H7 (cell line): ENCODE measurements at regions not wholly inside any gene's neighbourhood (a gene's known extent, or its start where the extent isn't known, plus 50 kb on each side); places are given as distances from the start of the nearest gene placed in this dataset.

ENCODE experiments used
- DNase-seq: peaks from one replicate; pipeline ENCODE4 v3.0.0; 2012
- H3K27me3 ChIP-seq: 2 replicates; pipeline ENCODE4 v1.6.0; 2011; ENCODE audit warnings: mild to moderate bottlenecking, low read length; ENCODE audit not compliant: control insufficient read depth, insufficient read depth
- H3K36me3 ChIP-seq: replicated peaks from 2 replicates; pipeline ENCODE4 v1.5.1; 2011; ENCODE audit warnings: low read length; ENCODE audit not compliant: control insufficient read depth, insufficient read depth
- H3K4me3 ChIP-seq: 2 replicates; pipeline ENCODE4 v1.5.1; 2011; ENCODE audit warnings: low read depth, mild to moderate bottlenecking, control low read depth, low read length, moderate library complexity; ENCODE audit not compliant: insufficient read depth

GRCh38 chr16:51951668-51952298 is 595.2 kb downstream of the TOX3 start:
- DNase-seq = peak; percentile 20
- no peak overlapping the region for H3K4me3 ChIP-seq
- H3K27me3 ChIP-seq = no peaks in the 10 kb centered on the region
- no peaks in the 10 kb centered on the region for H3K36me3 ChIP-seq

DNA sequence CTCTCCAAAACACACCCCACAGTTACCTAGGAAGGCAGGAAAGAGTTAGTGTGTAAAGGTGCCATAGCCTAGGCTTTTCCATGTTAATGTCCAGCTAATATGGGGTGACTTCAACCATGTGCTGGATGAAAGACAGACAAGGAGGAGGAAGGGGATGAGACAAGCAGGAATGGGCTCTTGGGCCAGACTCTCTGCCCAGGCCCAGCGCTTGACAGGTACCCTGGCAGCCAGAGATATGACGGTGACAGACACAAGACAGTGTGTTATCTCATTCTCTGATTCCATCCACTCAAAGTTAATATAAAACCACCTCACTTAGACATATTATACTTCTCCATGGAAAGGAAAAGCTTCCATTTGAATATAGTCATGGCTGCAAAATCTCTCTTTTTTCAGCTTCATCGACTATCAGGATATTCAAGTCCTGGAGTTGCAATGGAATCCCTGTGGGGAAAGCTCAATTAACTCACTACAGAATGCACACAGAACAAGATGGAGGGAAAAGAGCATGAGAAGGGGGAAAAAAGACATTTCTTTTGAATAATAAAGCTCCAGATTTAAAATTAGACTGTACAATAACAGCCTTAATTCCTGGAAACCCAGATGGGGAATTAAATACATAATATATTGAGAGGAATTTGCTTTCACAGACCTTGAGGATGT is 596.7 kb downstream of the TOX3 start:
- Histone ChIP-seq H3K4me3 (no peak overlapping the region), H3K36me3 (no peaks in the 10 kb centered on the region)
- DNase-seq = no peak

GRCh38 chr16:51949282-51949681 is 597.7 kb downstream of the TOX3 start:
- DNase-seq = no peak
- no peaks in the 10 kb centered on the region for H3K27me3 ChIP-seq
- H3K4me3 ChIP-seq = no peak overlapping the region
- H3K36me3 ChIP-seq = no peaks in the 10 kb centered on the region

More for the DNA sequence above, 596.7 kb downstream of the TOX3 start:
- H3K27me3 ChIP-seq = no peaks in the 10 kb centered on the region

GRCh38 chr16:51941412-51941811 is 605.5 kb downstream of the TOX3 start:
- no peak overlapping the region for H3K4me3 ChIP-seq
- H3K27me3 ChIP-seq = no peaks in the 10 kb centered on the region
- peak; percentile 13 for DNase-seq
- no peaks in the 10 kb centered on the region for H3K36me3 ChIP-seq

DNA sequence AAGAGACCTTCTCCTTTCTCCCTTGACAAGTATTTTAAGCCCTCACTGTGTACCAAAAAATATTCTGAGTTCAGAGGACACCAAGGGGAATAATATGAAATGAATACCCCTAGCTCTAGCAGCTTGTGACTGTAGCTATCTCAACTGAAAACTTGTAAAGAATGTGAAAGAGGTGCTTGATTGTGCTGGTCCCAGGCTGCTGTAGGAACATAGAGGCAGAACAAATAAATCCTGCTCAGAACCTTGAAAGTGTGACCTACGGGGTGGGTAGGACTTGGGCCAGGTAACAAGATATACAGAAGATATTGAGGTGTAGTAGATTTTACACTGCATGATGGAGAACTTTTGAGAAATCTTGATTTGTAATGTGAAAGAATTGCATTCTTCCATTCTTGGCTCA is 606.8 kb downstream of the TOX3 start:
- Histone ChIP-seq H3K27me3 (no peaks in the 10 kb centered on the region), H3K36me3 (no peaks in the 10 kb centered on the region), H3K4me3 (no peak overlapping the region)
- no peak for DNase-seq

DNA sequence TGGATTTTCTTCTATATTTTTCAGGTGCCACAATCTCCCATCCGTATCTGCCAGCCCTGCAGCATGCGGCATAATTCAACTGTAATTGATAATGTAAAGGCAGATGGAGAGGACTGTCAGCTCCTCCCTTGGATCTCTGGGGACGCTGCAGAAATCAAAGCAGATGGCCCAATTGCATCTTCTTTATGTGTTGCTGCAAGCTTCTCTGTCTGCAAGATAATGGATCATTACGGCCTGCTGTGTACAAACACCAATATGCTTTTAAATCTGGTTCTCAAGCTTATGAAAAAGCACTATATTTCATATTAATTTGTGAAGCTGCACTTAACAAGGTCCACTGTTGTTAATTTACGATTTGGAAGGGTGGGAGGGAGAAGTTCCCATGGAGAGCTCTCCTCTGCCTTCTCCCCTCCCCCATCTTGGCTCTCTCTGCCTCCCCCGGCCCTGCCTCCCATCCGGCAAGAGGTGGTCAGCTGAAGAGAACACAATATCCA is 607.5 kb downstream of the TOX3 start:
- Histone ChIP-seq H3K36me3 (no peaks in the 10 kb centered on the region), H3K4me3 (no peak overlapping the region), H3K27me3 (no peaks in the 10 kb centered on the region)
- DNase-seq = peak; percentile 9

DNA sequence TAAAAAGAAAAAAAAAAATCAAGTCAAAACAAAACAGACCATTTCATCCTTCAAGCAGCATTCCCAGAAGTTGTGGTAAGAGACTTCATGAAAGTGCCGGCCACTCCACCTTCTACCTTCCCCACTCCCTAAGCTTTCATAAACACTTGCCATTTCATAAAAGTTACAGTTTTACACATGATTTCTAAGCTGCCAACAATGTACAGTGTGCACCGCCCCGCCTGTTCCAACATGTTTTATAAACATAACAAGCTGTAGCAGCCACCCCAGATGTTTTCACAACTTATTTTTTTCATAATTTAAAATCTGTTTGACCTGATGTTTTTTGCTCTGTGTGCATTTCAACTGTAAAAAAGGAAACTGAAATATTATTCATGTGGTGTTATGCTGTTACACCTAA is 608.1 kb downstream of the TOX3 start:
- no peak overlapping the region for H3K4me3 ChIP-seq
- H3K27me3 ChIP-seq = no peaks in the 10 kb centered on the region
- H3K36me3 ChIP-seq = no peaks in the 10 kb centered on the region
- DNase-seq = no peak

DNA sequence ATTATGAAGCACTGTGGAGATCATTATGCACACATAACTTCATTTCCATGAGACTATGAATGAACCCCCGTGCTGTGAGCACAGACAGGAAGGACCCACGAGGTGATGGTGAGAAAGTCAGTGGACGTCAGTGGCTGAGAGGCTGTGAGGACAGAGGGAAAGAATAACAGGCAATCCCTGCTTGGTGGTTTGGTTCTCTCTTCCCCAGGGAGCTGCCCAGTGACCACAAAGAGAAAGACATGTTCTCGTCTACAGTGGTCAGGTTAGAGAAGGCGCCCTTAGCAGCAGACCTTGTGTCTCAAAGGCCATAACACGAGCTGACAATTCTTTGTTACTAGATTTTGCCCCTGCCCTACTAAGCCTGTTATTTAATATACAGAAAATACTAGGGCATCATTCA is 609.2 kb downstream of the TOX3 start:
- H3K4me3 ChIP-seq = no peak overlapping the region
- H3K36me3 ChIP-seq = no peaks in the 10 kb centered on the region
- no peak for DNase-seq
- no peaks in the 10 kb centered on the region for H3K27me3 ChIP-seq

- H3K4me3 ChIP-seq = no peak overlapping the region
- H3K36me3 ChIP-seq = no peaks in the 10 kb centered on the region
- no peak for DNase-seq
- no peaks in the 10 kb centered on the region for H3K27me3 ChIP-seq
Measured at GRCh38 chr16:51936846-51937245, 610.1 kb downstream of the TOX3 start.

- no peaks in the 10 kb centered on the region for H3K27me3 ChIP-seq
- H3K36me3 ChIP-seq = no peaks in the 10 kb centered on the region
- H3K4me3 ChIP-seq = no peak overlapping the region
- DNase-seq = no peak
Measured at GRCh38 chr16:51932317-51932716, 614.6 kb downstream of the TOX3 start.

- DNase-seq = no peak
- no peaks in the 10 kb centered on the region for H3K36me3 ChIP-seq
- H3K4me3 ChIP-seq = no peak overlapping the region
- no peaks in the 10 kb centered on the region for H3K27me3 ChIP-seq
Measured at GRCh38 chr16:51931653-51932052, 615.3 kb downstream of the TOX3 start.

DNA sequence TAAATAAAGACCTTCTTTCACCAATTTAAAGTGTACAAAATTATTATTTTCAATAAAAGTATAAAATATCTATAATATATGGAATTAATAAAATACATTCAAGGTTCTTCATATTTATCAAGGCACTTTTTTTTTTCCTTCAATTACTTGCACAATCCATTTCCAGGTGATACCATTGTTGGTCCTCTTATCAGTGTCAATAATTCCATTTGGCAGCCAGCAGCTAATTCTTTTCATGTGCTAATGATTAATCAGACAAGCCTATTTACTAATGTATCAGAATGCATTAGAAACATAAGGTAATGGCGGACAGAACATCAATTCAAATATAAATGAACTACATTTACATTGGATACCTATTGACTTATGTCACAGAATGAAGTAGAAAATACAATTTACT is 622.2 kb downstream of the TOX3 start:
- no peak overlapping the region for H3K4me3 ChIP-seq
- DNase-seq = no peak
- H3K27me3 ChIP-seq = no peaks in the 10 kb centered on the region
- no peaks in the 10 kb centered on the region for H3K36me3 ChIP-seq

- no peak for DNase-seq
- Histone ChIP-seq H3K4me3 (no peak overlapping the region), H3K36me3 (no peaks in the 10 kb centered on the region), H3K27me3 (no peaks in the 10 kb centered on the region)
Measured at GRCh38 chr16:51922476-51922875, 624.5 kb downstream of the TOX3 start.

DNA sequence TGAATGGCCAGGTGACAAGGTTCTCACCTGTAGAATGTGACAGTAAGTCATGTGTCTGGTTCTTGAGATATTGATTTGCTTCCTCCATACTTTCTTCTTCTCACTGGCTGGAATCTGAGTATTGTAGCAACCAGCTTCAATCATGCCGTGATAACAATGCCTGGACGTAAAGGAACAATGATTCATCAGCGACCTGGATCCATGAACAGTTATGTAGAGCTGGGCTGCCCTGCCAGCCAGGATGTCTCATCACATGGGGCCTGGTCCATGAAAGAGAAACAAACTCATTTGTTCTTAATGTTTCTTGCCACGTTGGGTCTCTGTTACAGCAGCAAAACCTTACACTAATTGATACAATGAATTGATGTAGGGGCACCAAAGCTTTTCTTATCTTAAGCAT is 627.2 kb downstream of the TOX3 start:
- Histone ChIP-seq H3K4me3 (no peak overlapping the region), H3K36me3 (no peaks in the 10 kb centered on the region), H3K27me3 (no peaks in the 10 kb centered on the region)
- DNase-seq = no peak

DNA sequence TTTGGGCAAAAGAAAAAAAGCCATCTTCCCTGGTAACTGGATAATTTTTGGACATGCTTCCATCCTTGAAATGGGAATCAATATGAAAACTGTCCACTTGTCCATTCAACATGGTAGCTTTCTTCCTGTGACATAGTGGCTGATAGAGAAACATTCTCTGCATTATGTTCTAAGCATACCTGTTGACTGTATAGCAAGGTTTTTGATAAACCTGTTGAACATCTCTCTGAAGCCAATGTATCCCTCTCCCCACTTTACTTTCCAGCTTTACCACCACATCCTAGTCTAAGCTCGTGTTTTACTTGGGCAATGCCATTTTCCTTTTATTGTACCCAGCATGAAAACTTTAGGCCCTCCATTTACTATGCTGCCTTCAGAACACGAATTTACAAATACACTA is 630.1 kb downstream of the TOX3 start:
- no peak for DNase-seq
- Histone ChIP-seq H3K36me3 (no peaks in the 10 kb centered on the region), H3K27me3 (no peaks in the 10 kb centered on the region), H3K4me3 (no peak overlapping the region)
